DOHH2 (cell line): ENCODE measurements at regions not wholly inside any gene's neighbourhood (a gene's known extent, or its start where the extent isn't known, plus 50 kb on each side); places are given as distances from the start of the nearest gene placed in this dataset.

ENCODE experiments used
- H3F3A ChIP-seq: fragments of 200-600 bp; sonication (generic), shearing (Covaris generic); 2 replicates; pipeline ENCODE4 v1.6.0; 2016; ENCODE audit warnings: antibody characterized with exemption, mild to moderate bottlenecking; ENCODE audit not compliant: control insufficient read depth, insufficient read depth
- H3K27ac ChIP-seq: fragments of 200-600 bp; sonication (generic); 2 replicates; pipeline ENCODE4 v1.5.1; 2014; ENCODE audit warnings: low read depth, mild to moderate bottlenecking, low read length, moderate library complexity
- H3K27me3 ChIP-seq: fragments of 200-600 bp; sonication (generic); 2 replicates; pipeline ENCODE4 v1.6.1; 2014; ENCODE audit warnings: mild to moderate bottlenecking, low read length, mixed read lengths; ENCODE audit not compliant: control insufficient read depth
- H3K36me3 ChIP-seq: fragments of 200-600 bp; sonication (generic); 2 replicates; pipeline ENCODE4 v1.6.1; 2014; ENCODE audit warnings: mild to moderate bottlenecking, low read length, moderate library complexity, mixed read lengths; ENCODE audit not compliant: control insufficient read depth
- H3K4me1 ChIP-seq: fragments of 200-600 bp; sonication (generic); 2 replicates; pipeline ENCODE4 v1.6.1; 2014; ENCODE audit warnings: mild to moderate bottlenecking, low read length, mixed read lengths; ENCODE audit not compliant: control insufficient read depth
- H3K4me2 ChIP-seq: fragments of 200-600 bp; sonication (generic); 2 replicates; pipeline ENCODE4 v1.6.0; 2014; ENCODE audit warnings: mild to moderate bottlenecking, low read length, moderate library complexity
- H3K4me3 ChIP-seq: fragments of 200-600 bp; sonication (generic); 2 replicates; pipeline ENCODE4 v1.5.1; 2014; ENCODE audit warnings: mild to moderate bottlenecking, low read length, mixed read lengths
- H3K79me2 ChIP-seq: fragments of 200-600 bp; sonication (generic); 2 replicates; pipeline ENCODE4 v1.6.1; 2014; ENCODE audit warnings: mild to moderate bottlenecking, low read length, mixed read lengths; ENCODE audit not compliant: control insufficient read depth
- H3K9me2 ChIP-seq: fragments of 200-600 bp; sonication (generic); replicated peaks from 2 replicates; pipeline ENCODE4 v1.6.1; 2014; ENCODE audit warnings: mild to moderate bottlenecking, low read length, mixed read lengths; ENCODE audit not compliant: control insufficient read depth
- H3K9me3 ChIP-seq: fragments of 200-600 bp; sonication (generic); 2 replicates; pipeline ENCODE4 v1.6.1; 2014; ENCODE audit warnings: antibody characterized with exemption, low read length, mixed read lengths; ENCODE audit not compliant: control insufficient read depth, insufficient read depth
- H4K20me1 ChIP-seq: fragments of 200-600 bp; sonication (generic); 2 replicates; pipeline ENCODE4 v1.6.0; 2014; ENCODE audit warnings: low read depth, mild to moderate bottlenecking, antibody characterized with exemption, low read length, moderate library complexity; ENCODE audit not compliant: control insufficient read depth, insufficient read depth
- CTCF ChIP-seq: fragments of 200-600 bp; sonication (generic); IDR thresholded peaks from one replicate; pipeline ENCODE4 v1.5.1; 2014; ENCODE audit warnings: antibody characterized with exemption, mild to moderate bottlenecking, low read depth, low read length; ENCODE audit not compliant: poor library complexity, severe bottlenecking
- EZH2phosphoT487 ChIP-seq: fragments of 200-600 bp; sonication (generic); IDR thresholded peaks from 2 replicates; pipeline ENCODE4 v1.6.1; 2017; ENCODE audit warnings: borderline replicate concordance, mild to moderate bottlenecking, antibody characterized with exemption, low read length, moderate library complexity, mixed read lengths

GRCh38 chr3:40871394-40871793 lies 327.9 kb upstream of the CTNNB1 start:
- no peak overlapping the region for H3K4me3 ChIP-seq
- no peaks in the 10 kb centered on the region for H4K20me1 ChIP-seq
- H3K79me2 ChIP-seq, result no peaks in the 10 kb centered on the region
- no peak overlapping the region for H3K27ac ChIP-seq
- H3K9me2 ChIP-seq, result no peaks in the 10 kb centered on the region
- no peaks in the 10 kb centered on the region for H3F3A ChIP-seq
- no peaks in the 10 kb centered on the region; the same call in 1 of the 2 replicates for H3K27me3 ChIP-seq
- H3K4me2 ChIP-seq, result no peak overlapping the region
- TF ChIP-seq EZH2phosphoT487 (no peak), CTCF (no peak)
- H3K9me3 ChIP-seq, result peaks cover 3% of the 10 kb centered on the region; the same call in 1 of the 2 replicates
- H3K4me1 ChIP-seq, result no peaks in the 10 kb centered on the region
- H3K36me3 ChIP-seq, result no peaks in the 10 kb centered on the region

GRCh38 chr3:40872258-40872920 lies 326.9 kb upstream of the CTNNB1 start:
- Histone ChIP-seq H4K20me1 (no peaks in the 10 kb centered on the region), H3K4me3 (no peak overlapping the region), H3K27me3 (no peaks in the 10 kb centered on the region; the same call in 1 of the 2 replicates), H3K9me3 (no peaks in the 10 kb centered on the region), H3K36me3 (no peaks in the 10 kb centered on the region), H3K79me2 (no peaks in the 10 kb centered on the region), H3K27ac (no peak overlapping the region), H3K9me2 (no peaks in the 10 kb centered on the region), H3K4me1 (no peaks in the 10 kb centered on the region), H3K4me2 (no peak overlapping the region), H3F3A (no peaks in the 10 kb centered on the region)
- TF ChIP-seq EZH2phosphoT487, result no peak
- no peak for TF ChIP-seq CTCF

GRCh38 chr3:40873476-40873875 lies 325.8 kb upstream of the CTNNB1 start:
- Histone ChIP-seq H3K79me2 (no peaks in the 10 kb centered on the region), H3K27me3 (no peaks in the 10 kb centered on the region; the same call in 1 of the 2 replicates), H4K20me1 (no peaks in the 10 kb centered on the region), H3K4me3 (no peak overlapping the region), H3K4me1 (no peaks in the 10 kb centered on the region), H3F3A (no peaks in the 10 kb centered on the region), H3K27ac (no peak overlapping the region), H3K36me3 (no peaks in the 10 kb centered on the region), H3K9me2 (no peaks in the 10 kb centered on the region), H3K4me2 (no peak overlapping the region), H3K9me3 (no peaks in the 10 kb centered on the region)
- TF ChIP-seq CTCF, result no peak
